ENCODE measurements at regions not wholly inside any gene's neighbourhood (a gene's known extent, or its start where the extent isn't known, plus 50 kb on each side); places are given as distances from the start of the nearest gene placed in this dataset.

DNA sequence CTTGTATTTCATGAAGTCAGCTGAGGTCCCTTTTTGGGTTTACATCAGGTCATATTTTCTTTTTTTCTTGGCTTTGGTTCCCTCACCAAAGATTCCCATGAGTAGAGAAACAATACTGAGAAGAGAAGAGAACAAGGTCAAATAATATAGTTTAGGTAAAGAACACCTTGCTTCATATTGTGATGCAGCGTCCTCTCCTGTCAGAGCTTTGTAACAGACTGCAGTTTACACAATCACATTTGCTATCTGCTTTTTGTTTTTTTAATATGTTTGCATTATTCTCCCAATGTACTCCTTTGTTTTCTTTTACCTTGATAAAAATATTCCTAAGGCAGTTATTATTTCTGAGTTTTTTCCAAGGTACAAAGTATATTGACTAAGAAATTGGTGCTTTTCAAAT is 283.2 kb downstream of the SHOX2 start:
- Histone ChIP-seq H2AFZ (ENCODE audit: low read length) (no peak overlapping the region), H3K27ac (ENCODE audit: low read length) (no peak overlapping the region), H3K9ac (ENCODE audit: low read length) (no peak overlapping the region), H3K9me2 (replicated peaks; ENCODE audit: insufficient read depth, low read length) (no peaks in the 10 kb centered on the region), H3K36me3 (ENCODE audit: insufficient read depth, low read length) (no peaks in the 10 kb centered on the region), H3K27me3 (ENCODE audit: low read length) (0 out of 2 replicates have a peak, but pooled peaks cover 3% of the 10 kb centered on the region), H3K9me3 (ENCODE audit: low read length) (no peaks in the 10 kb centered on the region), H3K4me3 (ENCODE audit: low read length) (no peak overlapping the region), H3K79me2 (ENCODE audit: low read length) (no peaks in the 10 kb centered on the region), H4K20me1 (ENCODE audit: insufficient read depth, low read depth, low read length) (no peaks in the 10 kb centered on the region), H3K4me1 (ENCODE audit: low read length) (no peaks in the 10 kb centered on the region), H3K4me2 (ENCODE audit: low read depth, low read length, poor library complexity, severe bottlenecking) (no peak overlapping the region)
- no peak for DNase-seq

DNA sequence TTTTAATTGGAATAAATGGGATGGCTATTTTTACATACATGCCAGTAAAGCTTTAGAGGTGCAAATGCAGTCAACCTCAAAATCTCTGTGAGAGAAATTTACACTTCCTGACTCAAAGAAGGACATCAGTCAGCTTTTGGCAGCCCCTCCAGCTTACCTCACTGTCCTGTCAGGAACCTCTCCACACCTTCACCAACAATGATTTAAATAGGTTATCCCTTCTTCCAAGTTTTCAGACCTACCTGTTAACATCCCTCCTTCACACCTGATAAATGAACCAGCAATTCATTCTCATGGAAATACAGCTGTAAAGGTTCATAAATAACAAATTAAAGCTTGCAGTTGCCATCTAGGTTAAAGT is 286.1 kb downstream of the SHOX2 start:
- H3K27me3 ChIP-seq (ENCODE audit: low read length) = 0 out of 2 replicates have a peak, but pooled peaks cover 3% of the 10 kb centered on the region
- H3K9ac ChIP-seq (ENCODE audit: low read length) = no peak overlapping the region
- H3K79me2 ChIP-seq (ENCODE audit: low read length) = no peaks in the 10 kb centered on the region
- no peak for DNase-seq
- H2AFZ ChIP-seq (ENCODE audit: low read length) = no peak overlapping the region
- H3K9me3 ChIP-seq (ENCODE audit: low read length) = no peaks in the 10 kb centered on the region
- no peak overlapping the region for H3K4me2 ChIP-seq (ENCODE audit: low read depth, low read length, poor library complexity, severe bottlenecking)
- no peaks in the 10 kb centered on the region for H3K9me2 ChIP-seq (replicated peaks; ENCODE audit: insufficient read depth, low read length)
- no peaks in the 10 kb centered on the region for H3K36me3 ChIP-seq (ENCODE audit: insufficient read depth, low read length)
- no peaks in the 10 kb centered on the region for H4K20me1 ChIP-seq (ENCODE audit: insufficient read depth, low read depth, low read length)
- no peaks in the 10 kb centered on the region for H3K4me1 ChIP-seq (ENCODE audit: low read length)
- H3K4me3 ChIP-seq (ENCODE audit: low read length) = no peak overlapping the region
- no peak overlapping the region for H3K27ac ChIP-seq (ENCODE audit: low read length)

DNA sequence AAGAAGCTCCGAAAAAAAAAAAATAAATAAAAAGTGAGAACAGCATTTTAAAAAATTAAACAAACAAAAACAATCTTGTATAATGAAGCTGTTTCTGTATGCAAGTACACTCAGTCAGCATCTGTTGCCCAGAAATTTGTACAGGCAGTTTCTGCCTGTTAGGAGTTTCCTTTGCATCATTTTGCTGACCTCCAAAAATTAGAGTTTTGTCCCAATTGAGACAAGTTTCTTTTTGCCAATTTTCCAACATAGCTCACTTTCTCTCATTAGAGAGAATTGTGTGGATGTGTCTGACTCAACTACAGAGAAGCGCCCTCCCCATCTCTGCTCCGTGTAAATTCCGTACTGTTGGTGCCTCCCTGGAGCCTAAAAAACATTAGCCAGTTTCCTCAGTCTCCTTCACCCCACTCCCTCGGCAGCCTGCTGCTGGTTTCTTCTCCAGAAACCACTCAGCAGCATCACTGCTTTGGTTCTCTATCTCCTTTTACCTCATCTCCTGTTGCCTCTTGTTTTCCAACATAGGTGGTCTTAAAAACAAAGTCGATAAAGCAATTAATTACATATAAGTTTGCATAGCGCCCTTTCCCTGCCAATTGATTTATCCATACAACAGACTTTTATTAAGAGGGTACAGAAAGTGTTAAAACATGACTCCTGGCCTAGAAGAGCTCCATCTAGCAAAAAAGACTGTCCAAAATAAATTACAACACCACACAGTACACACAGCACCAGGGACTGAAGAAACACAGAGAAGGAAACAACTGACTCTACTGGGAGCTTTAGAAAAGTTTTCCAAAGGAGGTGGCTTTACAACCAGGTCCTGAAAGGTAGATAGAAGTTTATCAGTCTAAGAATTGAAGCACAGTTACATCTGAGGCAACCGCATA is 286.7 kb downstream of the SHOX2 start:
- no peaks in the 10 kb centered on the region for H4K20me1 ChIP-seq (ENCODE audit: insufficient read depth, low read depth, low read length)
- no peaks in the 10 kb centered on the region for H3K9me2 ChIP-seq (replicated peaks; ENCODE audit: insufficient read depth, low read length)
- H3K4me3 ChIP-seq (ENCODE audit: low read length) = no peak overlapping the region
- no peaks in the 10 kb centered on the region for H3K9me3 ChIP-seq (ENCODE audit: low read length)
- no peaks in the 10 kb centered on the region for H3K36me3 ChIP-seq (ENCODE audit: insufficient read depth, low read length)
- H3K27me3 ChIP-seq (ENCODE audit: low read length) = 0 out of 2 replicates have a peak, but pooled peaks cover 3% of the 10 kb centered on the region
- no peaks in the 10 kb centered on the region for H3K4me1 ChIP-seq (ENCODE audit: low read length)
- H3K27ac ChIP-seq (ENCODE audit: low read length) = no peak overlapping the region
- DNase-seq = no peak
- no peak overlapping the region for H3K4me2 ChIP-seq (ENCODE audit: low read depth, low read length, poor library complexity, severe bottlenecking)
- no peak overlapping the region for H2AFZ ChIP-seq (ENCODE audit: low read length)
- no peak overlapping the region for H3K9ac ChIP-seq (ENCODE audit: low read length)
- H3K79me2 ChIP-seq (ENCODE audit: low read length) = no peaks in the 10 kb centered on the region

- H3K36me3 ChIP-seq (ENCODE audit: insufficient read depth, low read length) = no peaks in the 10 kb centered on the region
- no peaks in the 10 kb centered on the region for H4K20me1 ChIP-seq (ENCODE audit: insufficient read depth, low read depth, low read length)
- no peaks in the 10 kb centered on the region for H3K4me1 ChIP-seq (ENCODE audit: low read length)
- no peaks in the 10 kb centered on the region for H3K79me2 ChIP-seq (ENCODE audit: low read length)
- DNase-seq = no peak
- H3K4me2 ChIP-seq (ENCODE audit: low read depth, low read length, poor library complexity, severe bottlenecking) = no peak overlapping the region
- no peak overlapping the region for H3K9ac ChIP-seq (ENCODE audit: low read length)
- no peaks in the 10 kb centered on the region for H3K9me2 ChIP-seq (replicated peaks; ENCODE audit: insufficient read depth, low read length)
- H3K4me3 ChIP-seq (ENCODE audit: low read length) = no peak overlapping the region
- H3K27ac ChIP-seq (ENCODE audit: low read length) = no peak overlapping the region
- no peak overlapping the region for H2AFZ ChIP-seq (ENCODE audit: low read length)
- H3K27me3 ChIP-seq (ENCODE audit: low read length) = 0 out of 2 replicates have a peak, but pooled peaks cover 3% of the 10 kb centered on the region
- H3K9me3 ChIP-seq (ENCODE audit: low read length) = no peaks in the 10 kb centered on the region
Measured at GRCh38 chr3:157816896-157817295, 289.3 kb downstream of the SHOX2 start.

DNA sequence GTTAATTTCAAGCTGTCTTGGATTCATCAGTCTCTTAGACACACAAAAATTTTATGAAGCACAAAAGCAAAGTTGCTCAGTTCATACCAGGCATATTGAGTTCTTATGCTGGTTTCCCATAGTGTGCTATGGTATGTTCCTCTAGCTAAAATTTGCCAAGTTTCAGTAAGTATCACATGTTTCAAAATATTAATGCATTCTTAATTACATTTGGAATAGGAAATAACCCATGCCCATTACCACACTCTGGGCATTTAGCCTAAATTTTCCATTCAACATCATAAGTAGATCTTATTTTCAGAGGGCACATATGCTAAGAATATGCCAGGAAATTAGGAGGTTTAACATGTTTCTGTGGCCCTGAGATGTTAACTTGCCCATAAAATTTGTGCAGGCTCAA is 289.9 kb downstream of the SHOX2 start:
- no peaks in the 10 kb centered on the region for H3K9me2 ChIP-seq (replicated peaks; ENCODE audit: insufficient read depth, low read length)
- H3K27ac ChIP-seq (ENCODE audit: low read length) = no peak overlapping the region
- H3K4me1 ChIP-seq (ENCODE audit: low read length) = 0 out of 2 replicates have a peak, but pooled peaks cover under 1% of the 10 kb centered on the region
- no peaks in the 10 kb centered on the region for H3K36me3 ChIP-seq (ENCODE audit: insufficient read depth, low read length)
- H2AFZ ChIP-seq (ENCODE audit: low read length) = no peak overlapping the region
- DNase-seq = no peak
- H3K4me2 ChIP-seq (ENCODE audit: low read depth, low read length, poor library complexity, severe bottlenecking) = no peak overlapping the region
- 0 out of 2 replicates have a peak, but pooled peaks cover 3% of the 10 kb centered on the region for H3K27me3 ChIP-seq (ENCODE audit: low read length)
- no peaks in the 10 kb centered on the region for H3K79me2 ChIP-seq (ENCODE audit: low read length)
- H4K20me1 ChIP-seq (ENCODE audit: insufficient read depth, low read depth, low read length) = no peaks in the 10 kb centered on the region
- no peak overlapping the region for H3K9ac ChIP-seq (ENCODE audit: low read length)
- no peaks in the 10 kb centered on the region for H3K9me3 ChIP-seq (ENCODE audit: low read length)
- H3K4me3 ChIP-seq (ENCODE audit: low read length) = no peak overlapping the region

DNA sequence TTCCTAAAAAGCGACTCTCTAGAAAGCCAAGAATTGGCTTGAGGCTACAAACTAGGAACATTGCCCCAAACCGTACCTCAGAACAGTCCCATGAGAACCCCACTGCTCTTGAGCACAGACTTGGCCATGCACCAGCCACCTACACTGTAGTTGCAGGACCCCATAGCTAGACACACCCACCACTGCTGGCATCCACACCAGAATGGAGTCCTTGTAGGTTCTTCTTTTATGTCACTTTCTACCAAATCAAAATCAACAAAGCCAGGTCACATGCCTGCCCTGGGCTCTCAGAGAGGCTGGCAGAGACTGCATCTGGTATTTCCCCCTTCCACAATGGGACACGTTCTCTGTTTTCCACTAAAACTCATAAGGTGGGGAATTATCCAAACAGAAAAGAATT is 290.5 kb downstream of the SHOX2 start:
- no peaks in the 10 kb centered on the region for H4K20me1 ChIP-seq (ENCODE audit: insufficient read depth, low read depth, low read length)
- no peaks in the 10 kb centered on the region for H3K36me3 ChIP-seq (ENCODE audit: insufficient read depth, low read length)
- H3K4me1 ChIP-seq (ENCODE audit: low read length) = peaks cover 6% of the 10 kb centered on the region; the same call in 1 of the 2 replicates
- no peak overlapping the region for H3K9ac ChIP-seq (ENCODE audit: low read length)
- H3K4me3 ChIP-seq (ENCODE audit: low read length) = no peak overlapping the region
- no peak overlapping the region for H3K4me2 ChIP-seq (ENCODE audit: low read depth, low read length, poor library complexity, severe bottlenecking)
- H3K27me3 ChIP-seq (ENCODE audit: low read length) = 0 out of 2 replicates have a peak, but pooled peaks cover 3% of the 10 kb centered on the region
- no peak overlapping the region for H2AFZ ChIP-seq (ENCODE audit: low read length)
- no peaks in the 10 kb centered on the region for H3K79me2 ChIP-seq (ENCODE audit: low read length)
- no peak overlapping the region for H3K27ac ChIP-seq (ENCODE audit: low read length)
- DNase-seq = no peak
- no peaks in the 10 kb centered on the region for H3K9me3 ChIP-seq (ENCODE audit: low read length)
- H3K9me2 ChIP-seq (replicated peaks; ENCODE audit: insufficient read depth, low read length) = no peaks in the 10 kb centered on the region

DNA sequence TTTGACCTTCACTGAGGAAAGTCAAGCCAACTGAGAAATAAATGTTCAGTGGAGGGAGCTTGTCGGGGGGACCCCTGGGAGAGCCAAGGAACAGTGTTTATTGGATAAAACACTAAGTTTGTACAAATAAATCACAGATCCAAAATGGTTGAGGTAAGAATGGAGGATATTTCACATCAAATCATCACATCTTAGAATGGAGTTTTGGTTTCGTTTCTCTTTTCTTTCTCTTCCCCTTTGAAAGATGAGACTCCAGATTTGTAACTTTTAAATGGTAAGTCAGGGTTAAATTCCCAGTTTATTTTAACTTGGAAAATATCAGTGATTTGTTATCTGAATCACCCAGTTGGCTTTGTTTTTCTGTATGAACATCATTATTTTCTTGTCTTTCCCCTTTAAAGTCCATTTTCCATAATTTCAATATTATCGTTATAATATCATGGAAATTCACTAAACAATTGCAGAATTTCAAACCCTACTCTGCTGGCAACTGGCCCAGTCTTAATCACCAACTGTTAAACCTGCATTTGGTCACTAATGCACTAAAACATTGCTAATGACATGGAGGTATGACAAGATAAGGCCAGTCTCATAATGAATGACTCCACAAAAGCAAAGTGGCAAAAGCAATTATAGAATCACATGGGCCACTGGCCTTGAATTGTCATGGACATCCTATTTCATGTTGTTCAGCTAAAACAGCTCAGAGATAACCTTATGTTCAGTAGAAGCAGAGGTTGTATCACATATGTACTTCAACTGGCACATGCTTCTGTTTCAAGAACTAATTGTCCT is 295.1 kb downstream of the SHOX2 start:
- H3K27ac ChIP-seq (ENCODE audit: low read length) = no peak overlapping the region
- no peak overlapping the region for H3K9ac ChIP-seq (ENCODE audit: low read length)
- H3K79me2 ChIP-seq (ENCODE audit: low read length) = no peaks in the 10 kb centered on the region
- no peaks in the 10 kb centered on the region for H3K9me3 ChIP-seq (ENCODE audit: low read length)
- no peaks in the 10 kb centered on the region for H3K9me2 ChIP-seq (replicated peaks; ENCODE audit: insufficient read depth, low read length)
- DNase-seq = no peak
- no peaks in the 10 kb centered on the region for H4K20me1 ChIP-seq (ENCODE audit: insufficient read depth, low read depth, low read length)
- H3K27me3 ChIP-seq (ENCODE audit: low read length) = peaks cover 3% of the 10 kb centered on the region; the same call in 1 of the 2 replicates
- H3K4me2 ChIP-seq (ENCODE audit: low read depth, low read length, poor library complexity, severe bottlenecking) = peak overlapping the region; percentile 32
- H3K36me3 ChIP-seq (ENCODE audit: insufficient read depth, low read length) = no peaks in the 10 kb centered on the region
- no peak overlapping the region for H2AFZ ChIP-seq (ENCODE audit: low read length)
- H3K4me3 ChIP-seq (ENCODE audit: low read length) = no peak overlapping the region
- peaks cover 6% of the 10 kb centered on the region; the same call in 1 of the 2 replicates for H3K4me1 ChIP-seq (ENCODE audit: low read length)

GRCh38 chr3:157807280-157807679 is 298.9 kb downstream of the SHOX2 start:
- no peaks in the 10 kb centered on the region for H3K79me2 ChIP-seq (ENCODE audit: low read length)
- H3K27me3 ChIP-seq (ENCODE audit: low read length) = peaks cover 3% of the 10 kb centered on the region; the same call in 1 of the 2 replicates
- no peaks in the 10 kb centered on the region for H3K9me2 ChIP-seq (replicated peaks; ENCODE audit: insufficient read depth, low read length)
- H3K4me3 ChIP-seq (ENCODE audit: low read length) = no peak overlapping the region
- H3K9ac ChIP-seq (ENCODE audit: low read length) = no peak overlapping the region
- H3K9me3 ChIP-seq (ENCODE audit: low read length) = no peaks in the 10 kb centered on the region
- no peak overlapping the region for H3K4me2 ChIP-seq (ENCODE audit: low read depth, low read length, poor library complexity, severe bottlenecking)
- no peaks in the 10 kb centered on the region for H4K20me1 ChIP-seq (ENCODE audit: insufficient read depth, low read depth, low read length)
- DNase-seq = no peak
- H2AFZ ChIP-seq (ENCODE audit: low read length) = no peak overlapping the region
- no peak overlapping the region for H3K27ac ChIP-seq (ENCODE audit: low read length)
- peaks cover 6% of the 10 kb centered on the region; the same call in 1 of the 2 replicates for H3K4me1 ChIP-seq (ENCODE audit: low read length)
- H3K36me3 ChIP-seq (ENCODE audit: insufficient read depth, low read length) = no peaks in the 10 kb centered on the region

Data from Karpas-422 (cell line).